Erythroblast (primary cell): ENCODE measurements at regions not wholly inside any gene's neighbourhood (a gene's known extent, or its start where the extent isn't known, plus 50 kb on each side); places are given as distances from the start of the nearest gene placed in this dataset.

Experiments used
- GATA1 ChIP-seq: IDR thresholded peaks from 2 replicates; pipeline ENCODE4 v1.6.1; 2011; ENCODE audit warnings: low read depth, mild to moderate bottlenecking, control low read depth, low read length, moderate library complexity
- POLR2A ChIP-seq: IDR thresholded peaks from 2 replicates; pipeline ENCODE4 v1.6.1; 2011; ENCODE audit warnings: mild to moderate bottlenecking, low read length

GRCh38 chr2:133780099-133780996 is 212.1 kb upstream of the NCKAP5 start:
- no peak for TF ChIP-seq POLR2A
- TF ChIP-seq GATA1: no peak
